ENCODE measurements at regions not wholly inside any gene's neighbourhood (a gene's known extent, or its start where the extent isn't known, plus 50 kb on each side); places are given as distances from the start of the nearest gene placed in this dataset.
"Not testable (repeated sequence)": the region's sequence is repeated elsewhere in the genome, so short reads cannot be mapped to it uniquely, and the experiment has no call there.

GRCh38 chr15:32536507-32537172 is 56.6 kb upstream of the GOLGA8N start:
- H4K20me1 ChIP-seq (ENCODE audit: low read depth); H3K9me3 ChIP-seq (ENCODE audit: low read depth); H3K9me3 Mint-ChIP-seq; H3K4me1 ChIP-seq; H3K27ac ChIP-seq; H3K9ac ChIP-seq; H3K79me2 ChIP-seq (ENCODE audit: low read depth); H3K4me2 ChIP-seq; H3K27ac Mint-ChIP-seq; H3K36me3 ChIP-seq; H3K27me3 ChIP-seq; H3K36me3 Mint-ChIP-seq; H2AFZ ChIP-seq (replicated peaks); H3K27me3 Mint-ChIP-seq (ENCODE audit: insufficient read depth, low read depth); H3F3A ChIP-seq (ENCODE audit: low read depth); H3K4me1 Mint-ChIP-seq: not testable (repeated sequence)
- H3K4me3 Mint-ChIP-seq, result peak overlapping the region; percentile 64
- H3K4me3 ChIP-seq, result peak overlapping the region; percentile 36
- peak; percentile 9 for DNase-seq (ENCODE audit: low spot score)

GRCh38 chr15:32536057-32536493 is 57.2 kb upstream of the GOLGA8N start:
- DNase-seq (ENCODE audit: low spot score); H3K4me1 ChIP-seq; H3K27me3 Mint-ChIP-seq (ENCODE audit: insufficient read depth, low read depth); H3K9ac ChIP-seq; H3K79me2 ChIP-seq (ENCODE audit: low read depth); H3K4me1 Mint-ChIP-seq; H3K27ac Mint-ChIP-seq; H3K4me3 Mint-ChIP-seq; H3K4me3 ChIP-seq; H4K20me1 ChIP-seq (ENCODE audit: low read depth); H3K4me2 ChIP-seq; H3K36me3 ChIP-seq; H3K27ac ChIP-seq; H3K9me3 ChIP-seq (ENCODE audit: low read depth); H3K27me3 ChIP-seq; H2AFZ ChIP-seq (replicated peaks); H3K36me3 Mint-ChIP-seq; H3K9me3 Mint-ChIP-seq; H3F3A ChIP-seq (ENCODE audit: low read depth): not testable (repeated sequence)

GRCh38 chr15:32535150-32535898 is 57.9 kb upstream of the GOLGA8N start:
- not testable (repeated sequence) for H3K4me1 ChIP-seq; H3K9me3 Mint-ChIP-seq; H3F3A ChIP-seq (ENCODE audit: low read depth); H3K27me3 ChIP-seq; H3K4me3 Mint-ChIP-seq; H3K27ac ChIP-seq; H3K4me3 ChIP-seq; H4K20me1 ChIP-seq (ENCODE audit: low read depth); H2AFZ ChIP-seq (replicated peaks); H3K36me3 Mint-ChIP-seq; H3K79me2 ChIP-seq (ENCODE audit: low read depth); DNase-seq (ENCODE audit: low spot score); H3K4me1 Mint-ChIP-seq; H3K9ac ChIP-seq; H3K27ac Mint-ChIP-seq; H3K9me3 ChIP-seq (ENCODE audit: low read depth); H3K4me2 ChIP-seq; H3K27me3 Mint-ChIP-seq (ENCODE audit: insufficient read depth, low read depth); H3K36me3 ChIP-seq

- H3K27me3 ChIP-seq; H3K4me2 ChIP-seq; H3K9ac ChIP-seq; H2AFZ ChIP-seq (replicated peaks); H3K36me3 Mint-ChIP-seq; DNase-seq (ENCODE audit: low spot score); H3K27ac Mint-ChIP-seq; H3K4me3 ChIP-seq; H3K27me3 Mint-ChIP-seq (ENCODE audit: insufficient read depth, low read depth); H3K27ac ChIP-seq; H3K4me1 ChIP-seq; H3F3A ChIP-seq (ENCODE audit: low read depth); H3K4me1 Mint-ChIP-seq; H3K36me3 ChIP-seq; H3K79me2 ChIP-seq (ENCODE audit: low read depth); H3K9me3 Mint-ChIP-seq; H3K4me3 Mint-ChIP-seq; H4K20me1 ChIP-seq (ENCODE audit: low read depth); H3K9me3 ChIP-seq (ENCODE audit: low read depth): not testable (repeated sequence)
These were observed 67.5 kb upstream of the GOLGA8O start for GRCh38 chr15:32522900-32523299.

GRCh38 chr15:32522421-32522820 is 67.0 kb upstream of the GOLGA8O start:
- H3K4me2 ChIP-seq; H3K36me3 Mint-ChIP-seq; H4K20me1 ChIP-seq (ENCODE audit: low read depth); H3K27ac ChIP-seq; H3K4me3 ChIP-seq; H3K4me3 Mint-ChIP-seq; H3K9me3 Mint-ChIP-seq; DNase-seq (ENCODE audit: low spot score); H3K27me3 ChIP-seq; H3K27me3 Mint-ChIP-seq (ENCODE audit: insufficient read depth, low read depth); H3K27ac Mint-ChIP-seq; H3F3A ChIP-seq (ENCODE audit: low read depth); H3K4me1 Mint-ChIP-seq; H3K4me1 ChIP-seq; H3K36me3 ChIP-seq; H2AFZ ChIP-seq (replicated peaks); H3K9ac ChIP-seq; H3K9me3 ChIP-seq (ENCODE audit: low read depth); H3K79me2 ChIP-seq (ENCODE audit: low read depth): not testable (repeated sequence)

- H3K4me3 Mint-ChIP-seq; H3K4me2 ChIP-seq; H3K36me3 ChIP-seq; H3F3A ChIP-seq (ENCODE audit: low read depth); H3K27ac Mint-ChIP-seq; H3K4me1 ChIP-seq; DNase-seq (ENCODE audit: low spot score); H3K27me3 ChIP-seq; H2AFZ ChIP-seq (replicated peaks); H3K4me3 ChIP-seq; H3K36me3 Mint-ChIP-seq; H3K9ac ChIP-seq; H3K27me3 Mint-ChIP-seq (ENCODE audit: insufficient read depth, low read depth); H3K9me3 Mint-ChIP-seq; H3K27ac ChIP-seq; H3K4me1 Mint-ChIP-seq; H3K9me3 ChIP-seq (ENCODE audit: low read depth); H3K79me2 ChIP-seq (ENCODE audit: low read depth); H4K20me1 ChIP-seq (ENCODE audit: low read depth): not testable (repeated sequence)
These were observed 63.5 kb upstream of the GOLGA8O start for GRCh38 chr15:32518976-32519375.

GRCh38 chr15:32518013-32518412 is 62.6 kb upstream of the GOLGA8O start:
- DNase-seq (ENCODE audit: low spot score); H3K4me2 ChIP-seq; H3K36me3 Mint-ChIP-seq; H3K79me2 ChIP-seq (ENCODE audit: low read depth); H2AFZ ChIP-seq (replicated peaks); H3F3A ChIP-seq (ENCODE audit: low read depth); H3K27me3 Mint-ChIP-seq (ENCODE audit: insufficient read depth, low read depth); H3K9ac ChIP-seq; H3K27ac Mint-ChIP-seq; H3K27me3 ChIP-seq; H3K4me3 ChIP-seq; H3K4me1 Mint-ChIP-seq; H3K27ac ChIP-seq; H3K9me3 ChIP-seq (ENCODE audit: low read depth); H4K20me1 ChIP-seq (ENCODE audit: low read depth); H3K4me3 Mint-ChIP-seq; H3K36me3 ChIP-seq; H3K9me3 Mint-ChIP-seq; H3K4me1 ChIP-seq: not testable (repeated sequence)

- not testable (repeated sequence) for H3K27ac ChIP-seq; H3K9me3 ChIP-seq (ENCODE audit: low read depth); H3K4me2 ChIP-seq; DNase-seq (ENCODE audit: low spot score); H3K27me3 ChIP-seq; H3K9me3 Mint-ChIP-seq; H3K4me1 Mint-ChIP-seq; H3K4me3 Mint-ChIP-seq; H3K9ac ChIP-seq; H3K27ac Mint-ChIP-seq; H3K79me2 ChIP-seq (ENCODE audit: low read depth); H2AFZ ChIP-seq (replicated peaks); H3F3A ChIP-seq (ENCODE audit: low read depth); H3K36me3 Mint-ChIP-seq; H3K27me3 Mint-ChIP-seq (ENCODE audit: insufficient read depth, low read depth); H4K20me1 ChIP-seq (ENCODE audit: low read depth); H3K4me1 ChIP-seq; H3K4me3 ChIP-seq; H3K36me3 ChIP-seq
These were observed 61.5 kb upstream of the GOLGA8O start for GRCh38 chr15:32516954-32517353.

All from neural progenitor cell (in vitro differentiated cells).